ENCODE measurements at regions not wholly inside any gene's neighbourhood (a gene's known extent, or its start where the extent isn't known, plus 50 kb on each side); places are given as distances from the start of the nearest gene placed in this dataset.

- Histone ChIP-seq H3K9me3 (ENCODE audit: control insufficient read depth, insufficient read depth, low read length) (no peaks in the 10 kb centered on the region; the same call in 1 of the 2 replicates), H4K5ac (ENCODE audit: low read depth, low read length) (no peak overlapping the region), H4K20me1 (ENCODE audit: insufficient read depth, low read length) (no peaks in the 10 kb centered on the region), H3K56ac (ENCODE audit: extremely low read depth, insufficient read depth, low read length) (no peak overlapping the region), H3K79me1 (ENCODE audit: low read depth in 1 of 2, low read length in 2 of 2) (no peaks in the 10 kb centered on the region), H3K4ac (ENCODE audit: low read depth, low read length) (no peak overlapping the region), H2AFZ (replicated peaks; ENCODE audit: low read length, poor library complexity) (no peak overlapping the region), H4K91ac (ENCODE audit: insufficient read depth, low read depth, low read length) (no peak overlapping the region), H3K27ac (ENCODE audit: insufficient read depth, low read length) (no peak overlapping the region), H2BK20ac (ENCODE audit: low read depth, low read length) (no peak overlapping the region), H3K4me2 (ENCODE audit: low read depth, low read length) (no peak overlapping the region), H3K36me3 (ENCODE audit: control insufficient read depth, insufficient read depth, low read length) (no peaks in the 10 kb centered on the region), H3K23ac (ENCODE audit: low read depth, low read length) (no peak overlapping the region), H3K9me1 (ENCODE audit: insufficient read depth, low read length) (no peaks in the 10 kb centered on the region), H3K9ac (ENCODE audit: low read depth, low read length) (no peak overlapping the region), H2BK15ac (ENCODE audit: low read depth, low read length) (no peak overlapping the region), H3K14ac (replicated peaks; ENCODE audit: low read depth, low read length) (no peak overlapping the region), H2AK9ac (replicated peaks; ENCODE audit: low read depth, low read length, poor library complexity) (no peak overlapping the region), H2BK120ac (ENCODE audit: low read depth, low read length) (no peak overlapping the region), H3K27me3 (ENCODE audit: control insufficient read depth, insufficient read depth, low read length) (peaks cover 5% of the 10 kb centered on the region), H2BK5ac (ENCODE audit: low read depth, low read length, poor library complexity, severe bottlenecking) (no peak overlapping the region), H3K4me3 (ENCODE audit: insufficient read depth, low read depth, low read length) (no peak overlapping the region), H3K4me1 (ENCODE audit: control insufficient read depth, insufficient read depth, low read length) (no peaks in the 10 kb centered on the region), H3K18ac (ENCODE audit: low read depth, low read length) (no peak overlapping the region), H4K8ac (ENCODE audit: low read depth in 2 of 2, low read length in 2 of 2) (no peak overlapping the region), H2AK5ac (ENCODE audit: low read depth, low read length) (no peak overlapping the region)
- POLR2A ChIA-PET (ENCODE audit: unreplicated experiment) = no interaction called here
- intact Hi-C loops (cut with micrococcal nuclease) (no loop called here), dilution Hi-C loops (cut with HindIII; ENCODE audit: low sequenced_read_pairs, unreplicated experiment) (no loop called here), in situ Hi-C loops (cut with MboI; ENCODE audit: low sequenced_read_pairs) (no loop called here)
- WGBS, 2 experiments (ENCODE audit: extremely low coverage in 2 of 2, insufficient read length in 1 of 2) = no CpG with 5 or more reads among the region's 1 CpG
- no TSS peak for BruUV-seq (replicated peaks)
- TF ChIP-seq USF2 (IDR thresholded peaks at IDR 0.05; ENCODE audit: low read depth, low read length) (no peak), MXI1 (IDR thresholded peaks at IDR 0.05; ENCODE audit: borderline replicate concordance, low read depth, low read length) (no peak), FOS (IDR thresholded peaks at IDR 0.05; ENCODE audit: low read depth, low read length) (no peak), SMC3 (IDR thresholded peaks at IDR 0.05; ENCODE audit: low read depth, low read length) (no peak), RFX5 (IDR thresholded peaks at IDR 0.05; ENCODE audit: low read depth, low read length) (no peak), CTCF (conservative IDR thresholded peaks at IDR 0.05; ENCODE audit: low read depth, low read length) (no peak), CEBPB (IDR thresholded peaks at IDR 0.05; ENCODE audit: low read depth, low read length) (no peak), MAZ (IDR thresholded peaks at IDR 0.05; ENCODE audit: borderline replicate concordance, low read depth, low read length) (no peak), BHLHE40 (IDR thresholded peaks at IDR 0.05; ENCODE audit: low read depth, low read length) (no peak), RCOR1 (IDR thresholded peaks at IDR 0.05; ENCODE audit: insufficient replicate concordance, low read length) (no peak), POLR2A (IDR thresholded peaks at IDR 0.05; ENCODE audit: low read depth, low read length) (no peak), NFE2L2 (IDR thresholded peaks at IDR 0.05; ENCODE audit: low read depth, low read length) (no peak), MAFK (IDR thresholded peaks at IDR 0.05; ENCODE audit: low read depth, low read length) (no peak), RAD21 (IDR thresholded peaks at IDR 0.05; ENCODE audit: low read length) (no peak), CHD1 (IDR thresholded peaks at IDR 0.05; ENCODE audit: low read depth, low read length) (no peak)
- TF ChIP-seq, protein P1, sequence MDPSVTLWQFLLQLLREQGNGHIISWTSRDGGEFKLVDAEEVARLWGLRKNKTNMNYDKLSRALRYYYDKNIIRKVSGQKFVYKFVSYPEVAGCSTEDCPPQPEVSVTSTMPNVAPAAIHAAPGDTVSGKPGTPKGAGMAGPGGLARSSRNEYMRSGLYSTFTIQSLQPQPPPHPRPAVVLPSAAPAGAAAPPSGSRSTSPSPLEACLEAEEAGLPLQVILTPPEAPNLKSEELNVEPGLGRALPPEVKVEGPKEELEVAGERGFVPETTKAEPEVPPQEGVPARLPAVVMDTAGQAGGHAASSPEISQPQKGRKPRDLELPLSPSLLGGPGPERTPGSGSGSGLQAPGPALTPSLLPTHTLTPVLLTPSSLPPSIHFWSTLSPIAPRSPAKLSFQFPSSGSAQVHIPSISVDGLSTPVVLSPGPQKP (IDR thresholded peaks at IDR 0.05; ENCODE audit: borderline replicate concordance, low read depth, low read length) = no peak
- ATAC-seq (ENCODE audit: low read depth) (no peak), DNase-seq (no peak)
- CTCF ChIA-PET = no interaction called here
These were observed 72.8 kb upstream of the COX20 start for GRCh38 chr1:244762629-244763028.

Data from IMR-90 (cell line).